ENCODE measurements at regions not wholly inside any gene's neighbourhood (a gene's known extent, or its start where the extent isn't known, plus 50 kb on each side); places are given as distances from the start of the nearest gene placed in this dataset.

DNA sequence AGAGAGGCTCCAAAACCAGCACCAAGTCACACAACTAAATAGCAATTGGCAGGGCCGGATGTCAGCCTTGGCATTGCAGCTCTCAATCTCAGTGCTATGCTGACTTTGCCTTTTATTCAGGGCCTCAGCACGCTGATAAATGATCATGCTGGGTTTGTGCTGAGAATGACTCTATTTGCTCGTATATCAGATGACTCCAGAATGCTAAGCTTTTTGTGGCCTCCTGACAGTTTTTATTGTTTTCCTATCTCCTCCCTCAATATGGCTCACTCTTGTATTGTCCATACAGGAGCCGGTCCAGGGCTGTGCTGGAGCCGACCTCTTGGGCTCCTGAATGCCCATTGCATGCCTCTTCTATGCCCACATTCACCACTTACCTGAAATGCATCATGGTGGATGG is 211.0 kb downstream of the EFNB2 start:
- TF ChIP-seq ZNF121 (tag by site-specific recombination; IDR thresholded peaks at IDR 0.05): no peak
- TF ChIP-seq, protein P1, sequence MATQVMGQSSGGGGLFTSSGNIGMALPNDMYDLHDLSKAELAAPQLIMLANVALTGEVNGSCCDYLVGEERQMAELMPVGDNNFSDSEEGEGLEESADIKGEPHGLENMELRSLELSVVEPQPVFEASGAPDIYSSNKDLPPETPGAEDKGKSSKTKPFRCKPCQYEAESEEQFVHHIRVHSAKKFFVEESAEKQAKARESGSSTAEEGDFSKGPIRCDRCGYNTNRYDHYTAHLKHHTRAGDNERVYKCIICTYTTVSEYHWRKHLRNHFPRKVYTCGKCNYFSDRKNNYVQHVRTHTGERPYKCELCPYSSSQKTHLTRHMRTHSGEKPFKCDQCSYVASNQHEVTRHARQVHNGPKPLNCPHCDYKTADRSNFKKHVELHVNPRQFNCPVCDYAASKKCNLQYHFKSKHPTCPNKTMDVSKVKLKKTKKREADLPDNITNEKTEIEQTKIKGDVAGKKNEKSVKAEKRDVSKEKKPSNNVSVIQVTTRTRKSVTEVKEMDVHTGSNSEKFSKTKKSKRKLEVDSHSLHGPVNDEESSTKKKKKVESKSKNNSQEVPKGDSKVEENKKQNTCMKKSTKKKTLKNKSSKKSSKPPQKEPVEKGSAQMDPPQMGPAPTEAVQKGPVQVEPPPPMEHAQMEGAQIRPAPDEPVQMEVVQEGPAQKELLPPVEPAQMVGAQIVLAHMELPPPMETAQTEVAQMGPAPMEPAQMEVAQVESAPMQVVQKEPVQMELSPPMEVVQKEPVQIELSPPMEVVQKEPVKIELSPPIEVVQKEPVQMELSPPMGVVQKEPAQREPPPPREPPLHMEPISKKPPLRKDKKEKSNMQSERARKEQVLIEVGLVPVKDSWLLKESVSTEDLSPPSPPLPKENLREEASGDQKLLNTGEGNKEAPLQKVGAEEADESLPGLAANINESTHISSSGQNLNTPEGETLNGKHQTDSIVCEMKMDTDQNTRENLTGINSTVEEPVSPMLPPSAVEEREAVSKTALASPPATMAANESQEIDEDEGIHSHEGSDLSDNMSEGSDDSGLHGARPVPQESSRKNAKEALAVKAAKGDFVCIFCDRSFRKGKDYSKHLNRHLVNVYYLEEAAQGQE (tag by site-specific recombination; IDR thresholded peaks at IDR 0.05): no peak
- TF ChIP-seq, protein P2, sequence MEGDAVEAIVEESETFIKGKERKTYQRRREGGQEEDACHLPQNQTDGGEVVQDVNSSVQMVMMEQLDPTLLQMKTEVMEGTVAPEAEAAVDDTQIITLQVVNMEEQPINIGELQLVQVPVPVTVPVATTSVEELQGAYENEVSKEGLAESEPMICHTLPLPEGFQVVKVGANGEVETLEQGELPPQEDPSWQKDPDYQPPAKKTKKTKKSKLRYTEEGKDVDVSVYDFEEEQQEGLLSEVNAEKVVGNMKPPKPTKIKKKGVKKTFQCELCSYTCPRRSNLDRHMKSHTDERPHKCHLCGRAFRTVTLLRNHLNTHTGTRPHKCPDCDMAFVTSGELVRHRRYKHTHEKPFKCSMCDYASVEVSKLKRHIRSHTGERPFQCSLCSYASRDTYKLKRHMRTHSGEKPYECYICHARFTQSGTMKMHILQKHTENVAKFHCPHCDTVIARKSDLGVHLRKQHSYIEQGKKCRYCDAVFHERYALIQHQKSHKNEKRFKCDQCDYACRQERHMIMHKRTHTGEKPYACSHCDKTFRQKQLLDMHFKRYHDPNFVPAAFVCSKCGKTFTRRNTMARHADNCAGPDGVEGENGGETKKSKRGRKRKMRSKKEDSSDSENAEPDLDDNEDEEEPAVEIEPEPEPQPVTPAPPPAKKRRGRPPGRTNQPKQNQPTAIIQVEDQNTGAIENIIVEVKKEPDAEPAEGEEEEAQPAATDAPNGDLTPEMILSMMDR (tag by site-specific recombination; IDR thresholded peaks at IDR 0.05): no peak
- TF ChIP-seq ZNF501 (tag by site-specific recombination; IDR thresholded peaks at IDR 0.05): no peak
- TF ChIP-seq OSR2 (tag by site-specific recombination; IDR thresholded peaks at IDR 0.05): no peak
- no peak for TF ChIP-seq ZNF248 (tag by site-specific recombination; IDR thresholded peaks at IDR 0.05)
- TF ChIP-seq, protein P3, sequence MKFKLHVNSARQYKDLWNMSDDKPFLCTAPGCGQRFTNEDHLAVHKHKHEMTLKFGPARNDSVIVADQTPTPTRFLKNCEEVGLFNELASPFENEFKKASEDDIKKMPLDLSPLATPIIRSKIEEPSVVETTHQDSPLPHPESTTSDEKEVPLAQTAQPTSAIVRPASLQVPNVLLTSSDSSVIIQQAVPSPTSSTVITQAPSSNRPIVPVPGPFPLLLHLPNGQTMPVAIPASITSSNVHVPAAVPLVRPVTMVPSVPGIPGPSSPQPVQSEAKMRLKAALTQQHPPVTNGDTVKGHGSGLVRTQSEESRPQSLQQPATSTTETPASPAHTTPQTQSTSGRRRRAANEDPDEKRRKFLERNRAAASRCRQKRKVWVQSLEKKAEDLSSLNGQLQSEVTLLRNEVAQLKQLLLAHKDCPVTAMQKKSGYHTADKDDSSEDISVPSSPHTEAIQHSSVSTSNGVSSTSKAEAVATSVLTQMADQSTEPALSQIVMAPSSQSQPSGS (tag by site-specific recombination; IDR thresholded peaks at IDR 0.05; ENCODE audit: low read depth): no peak
- TF ChIP-seq, protein P4, sequence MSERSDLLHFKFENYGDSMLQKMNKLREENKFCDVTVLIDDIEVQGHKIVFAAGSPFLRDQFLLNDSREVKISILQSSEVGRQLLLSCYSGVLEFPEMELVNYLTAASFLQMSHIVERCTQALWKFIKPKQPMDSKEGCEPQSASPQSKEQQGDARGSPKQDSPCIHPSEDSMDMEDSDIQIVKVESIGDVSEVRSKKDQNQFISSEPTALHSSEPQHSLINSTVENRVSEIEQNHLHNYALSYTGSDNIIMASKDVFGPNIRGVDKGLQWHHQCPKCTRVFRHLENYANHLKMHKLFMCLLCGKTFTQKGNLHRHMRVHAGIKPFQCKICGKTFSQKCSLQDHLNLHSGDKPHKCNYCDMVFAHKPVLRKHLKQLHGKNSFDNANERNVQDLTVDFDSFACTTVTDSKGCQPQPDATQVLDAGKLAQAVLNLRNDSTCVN (tag by site-specific recombination; optimal IDR thresholded peaks at IDR 0.05): no peak
